CD4-positive, alpha-beta T cell treated with Interferon alpha-2 for 1 hour (primary cell): ENCODE measurements at regions not wholly inside any gene's neighbourhood (a gene's known extent, or its start where the extent isn't known, plus 50 kb on each side); places are given as distances from the start of the nearest gene placed in this dataset.

Experiments
- DNase-seq, 2 donors: peaks; one replicate each; pipeline ENCODE4 v3.0.0-alpha.2; 2020 to 2022

- no peak for DNase-seq
Observed at GRCh38 chr18:37783771-37784170, 218.2 kb upstream of the CELF4 start.

- DNase-seq: no peak
Observed at GRCh38 chr18:37779220-37779619, 213.6 kb upstream of the CELF4 start.

- peak in 1 of 2 donors; percentile 6 for DNase-seq
Observed at GRCh38 chr18:37778417-37779165, 213.0 kb upstream of the CELF4 start.

GRCh38 chr18:37769826-37770225 is 204.2 kb upstream of the CELF4 start:
- no peak for DNase-seq

GRCh38 chr18:37764541-37765288 is 199.1 kb upstream of the CELF4 start:
- DNase-seq: no peak

- no peak for DNase-seq
Observed at GRCh38 chr18:37762076-37762621, 196.6 kb upstream of the CELF4 start.

- no peak for DNase-seq
Observed at GRCh38 chr18:37754141-37754540, 188.5 kb upstream of the CELF4 start.

- DNase-seq: no peak
Observed at GRCh38 chr18:37742436-37742835, 176.8 kb upstream of the CELF4 start.

GRCh38 chr18:37741032-37741623 is 175.5 kb upstream of the CELF4 start:
- DNase-seq: no peak

GRCh38 chr18:37734406-37734805 is 168.8 kb upstream of the CELF4 start:
- DNase-seq: no peak

- DNase-seq: no peak
Observed at GRCh38 chr18:37729716-37730115, 164.1 kb upstream of the CELF4 start.

- DNase-seq: no peak
Observed at GRCh38 chr18:37724206-37724605, 158.6 kb upstream of the CELF4 start.

- no peak for DNase-seq
Observed at GRCh38 chr18:37721544-37722522, 156.2 kb upstream of the CELF4 start.

GRCh38 chr18:37720663-37721062 is 155.1 kb upstream of the CELF4 start:
- no peak for DNase-seq

- DNase-seq: no peak
Observed at GRCh38 chr18:37717656-37718055, 152.1 kb upstream of the CELF4 start.

- no peak for DNase-seq
Observed at GRCh38 chr18:37717098-37717497, 151.5 kb upstream of the CELF4 start.

- no peak for DNase-seq
Observed at GRCh38 chr18:37716106-37716735, 150.6 kb upstream of the CELF4 start.

- no peak for DNase-seq
Observed at GRCh38 chr18:37714691-37715090, 149.1 kb upstream of the CELF4 start.

GRCh38 chr18:37712776-37713175 is 147.2 kb upstream of the CELF4 start:
- no peak for DNase-seq

- DNase-seq: no peak
Observed at GRCh38 chr18:37711766-37712505, 146.3 kb upstream of the CELF4 start.

GRCh38 chr18:37710726-37711125 is 145.1 kb upstream of the CELF4 start:
- DNase-seq: no peak
